ENCODE measurements at regions not wholly inside any gene's neighbourhood (a gene's known extent, or its start where the extent isn't known, plus 50 kb on each side); places are given as distances from the start of the nearest gene placed in this dataset.
"Not testable (repeated sequence)": the region's sequence is repeated elsewhere in the genome, so short reads cannot be mapped to it uniquely, and the experiment has no call there.

GRCh38 chr10:29881811-29882210 lies 177.6 kb downstream of the JCAD start:
- no peak for DNase-seq (ENCODE audit: low spot score)

GRCh38 chr10:29881336-29881771 lies 178.0 kb downstream of the JCAD start:
- DNase-seq (ENCODE audit: low spot score) = no peak

- no peak for DNase-seq (ENCODE audit: low spot score)
Observed at GRCh38 chr10:29880856-29881255, 178.5 kb downstream of the JCAD start.

- DNase-seq (ENCODE audit: low spot score) = no peak
Observed at GRCh38 chr10:29879862-29880261, 179.5 kb downstream of the JCAD start.

GRCh38 chr10:29878492-29878891 lies 180.9 kb downstream of the JCAD start:
- no peak for DNase-seq (ENCODE audit: low spot score)

GRCh38 chr10:29877793-29878491 lies 181.4 kb downstream of the JCAD start:
- DNase-seq (ENCODE audit: low spot score) = no peak

GRCh38 chr10:29876008-29876555 lies 183.3 kb downstream of the JCAD start:
- no peak for DNase-seq (ENCODE audit: low spot score)

- no peak for DNase-seq (ENCODE audit: low spot score)
Observed at GRCh38 chr10:29874606-29875269, 184.6 kb downstream of the JCAD start.

GRCh38 chr10:29873941-29874484 lies 185.4 kb downstream of the JCAD start:
- no peak for DNase-seq (ENCODE audit: low spot score)

GRCh38 chr10:29870522-29871044 lies 188.8 kb downstream of the JCAD start:
- no peak for DNase-seq (ENCODE audit: low spot score)

- DNase-seq (ENCODE audit: low spot score) = no peak
Observed at GRCh38 chr10:29869593-29869992, 189.8 kb downstream of the JCAD start.

GRCh38 chr10:29866356-29866755 lies 193.0 kb downstream of the JCAD start:
- DNase-seq (ENCODE audit: low spot score) = no peak

GRCh38 chr10:29865700-29866355 lies 193.6 kb downstream of the JCAD start:
- DNase-seq (ENCODE audit: low spot score) = no peak

GRCh38 chr10:29862923-29863614 lies 196.3 kb downstream of the JCAD start:
- DNase-seq (ENCODE audit: low spot score) = no peak

- DNase-seq (ENCODE audit: low spot score) = no peak
Observed at GRCh38 chr10:29861811-29862505, 197.4 kb downstream of the JCAD start.

- DNase-seq (ENCODE audit: low spot score) = not testable (repeated sequence)
Observed at GRCh38 chr10:29861231-29861630, 198.2 kb downstream of the JCAD start.

- DNase-seq (ENCODE audit: low spot score) = no peak
Observed at GRCh38 chr10:29860166-29860565, 199.2 kb downstream of the JCAD start.

- no peak for DNase-seq (ENCODE audit: low spot score)
Observed at GRCh38 chr10:29859521-29860130, 199.8 kb downstream of the JCAD start.

GRCh38 chr10:29858702-29859267 lies 200.6 kb downstream of the JCAD start:
- no peak for DNase-seq (ENCODE audit: low spot score)
